ENCODE measurements at regions not wholly inside any gene's neighbourhood (a gene's known extent, or its start where the extent isn't known, plus 50 kb on each side); places are given as distances from the start of the nearest gene placed in this dataset.

- TF ChIP-seq, protein P1, sequence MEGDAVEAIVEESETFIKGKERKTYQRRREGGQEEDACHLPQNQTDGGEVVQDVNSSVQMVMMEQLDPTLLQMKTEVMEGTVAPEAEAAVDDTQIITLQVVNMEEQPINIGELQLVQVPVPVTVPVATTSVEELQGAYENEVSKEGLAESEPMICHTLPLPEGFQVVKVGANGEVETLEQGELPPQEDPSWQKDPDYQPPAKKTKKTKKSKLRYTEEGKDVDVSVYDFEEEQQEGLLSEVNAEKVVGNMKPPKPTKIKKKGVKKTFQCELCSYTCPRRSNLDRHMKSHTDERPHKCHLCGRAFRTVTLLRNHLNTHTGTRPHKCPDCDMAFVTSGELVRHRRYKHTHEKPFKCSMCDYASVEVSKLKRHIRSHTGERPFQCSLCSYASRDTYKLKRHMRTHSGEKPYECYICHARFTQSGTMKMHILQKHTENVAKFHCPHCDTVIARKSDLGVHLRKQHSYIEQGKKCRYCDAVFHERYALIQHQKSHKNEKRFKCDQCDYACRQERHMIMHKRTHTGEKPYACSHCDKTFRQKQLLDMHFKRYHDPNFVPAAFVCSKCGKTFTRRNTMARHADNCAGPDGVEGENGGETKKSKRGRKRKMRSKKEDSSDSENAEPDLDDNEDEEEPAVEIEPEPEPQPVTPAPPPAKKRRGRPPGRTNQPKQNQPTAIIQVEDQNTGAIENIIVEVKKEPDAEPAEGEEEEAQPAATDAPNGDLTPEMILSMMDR (IDR thresholded peaks at IDR 0.05; ENCODE audit: low read length): no peak
- no peak for TF ChIP-seq EZH2 (optimal IDR thresholded peaks at IDR 0.05; ENCODE audit: low read depth, low read length)
These were observed 149.6 kb downstream of the NAF1 start for GRCh38 chr4:163017135-163017534.
